H1 (cell line): ENCODE measurements at regions not wholly inside any gene's neighbourhood (a gene's known extent, or its start where the extent isn't known, plus 50 kb on each side); places are given as distances from the start of the nearest gene placed in this dataset.

Experiments used
- CTCF ChIA-PET: fragments of 300-600 bp; sonication (Branson Sonifier 250); formaldehyde crosslinking; loops from one replicate; lab custom pipeline; 2021; ENCODE audit not compliant: partially characterized antibody; lab: Charles Lee
- POLR2A ChIA-PET: fragments of 300-600 bp; sonication (Branson Sonifier 250); formaldehyde crosslinking; loops from one replicate; lab custom pipeline; 2021; ENCODE audit warnings: inconsistent platforms; ENCODE audit not compliant: partially characterized antibody; lab: Charles Lee
- DNase-seq, 2 experiments: peaks; one replicate each; pipeline versions ENCODE4 v3.0.0 to v3.0.0-alpha.2; 2010 to 2022; ENCODE audit warnings: low spot score in 2 of 2, low read depth in 1 of 2, mixed read lengths in 1 of 2
- FAIRE-seq: peaks from 2 replicates; lab custom pipeline; 2011; peaks lifted over from hg19 to GRCh38; lab: Jason Lieb, UNC
- H2AFZ ChIP-seq: 2 replicates; pipeline ENCODE4 v1.8.1; 2012; ENCODE audit warnings: low read length, inconsistent platforms
- H2AK5ac ChIP-seq: 2 replicates; pipeline ENCODE4 v1.6.1; 2013; ENCODE audit warnings: low read depth, low read length
- H2BK120ac ChIP-seq: replicated peaks from 2 replicates; pipeline ENCODE3; 2013; ENCODE audit warnings: low read depth, low read length, inconsistent platforms
- H2BK12ac ChIP-seq: 2 replicates; pipeline ENCODE4 v1.6.1; 2013; ENCODE audit warnings: low read depth, low read length
- H2BK15ac ChIP-seq: 2 replicates; pipeline ENCODE4 v1.6.1; 2013; ENCODE audit warnings: low read length
- H2BK20ac ChIP-seq: 2 replicates; pipeline ENCODE4 v1.6.1; 2013; ENCODE audit warnings: low read length
- H2BK5ac ChIP-seq: 2 replicates; pipeline ENCODE4 v1.6.1; 2013; ENCODE audit warnings: low read depth, low read length
- H3K14ac ChIP-seq: 2 replicates; pipeline ENCODE4 v1.6.1; 2013; ENCODE audit warnings: inconsistent platforms; ENCODE audit not compliant: insufficient read length
- H3K18ac ChIP-seq: 2 replicates; pipeline ENCODE4 v1.6.1; 2013; ENCODE audit warnings: low read length; ENCODE audit errors: extremely low read depth
- H3K23ac ChIP-seq: 2 replicates; pipeline ENCODE4 v1.6.1; 2013; ENCODE audit warnings: inconsistent platforms; ENCODE audit not compliant: insufficient read length
- H3K23me2 ChIP-seq: 2 replicates; pipeline ENCODE4 v1.6.1; 2013; ENCODE audit warnings: low read depth, low read length
- H3K27ac ChIP-seq: 2 replicates; pipeline ENCODE4 v1.6.1; 2011; ENCODE audit warnings: low read depth, low read length, inconsistent platforms
- H3K27me3 ChIP-seq, 4 experiments: replicated peaks in 1 of 4; 1 replicate in 1 of 4; 2 replicates in 3 of 4; pipeline versions ENCODE4 v1.6.1 to v1.8.1; 2011 to 2013; ENCODE audit warnings: low read length in 3 of 4, mild to moderate bottlenecking in 3 of 4, inconsistent platforms in 2 of 4, mixed read lengths in 2 of 4, moderate library complexity in 1 of 4; ENCODE audit not compliant: control insufficient read depth in 3 of 4, insufficient read depth in 3 of 4; ENCODE audit errors: extremely low read depth in 1 of 4
- H3K36me3 ChIP-seq, 4 experiments: 2 replicates each; pipeline versions ENCODE4 v1.6.1 to v1.8.1; 2011 to 2013; ENCODE audit warnings: mild to moderate bottlenecking in 4 of 4, low read length in 3 of 4, moderate library complexity in 2 of 4, control low read depth in 1 of 4, inconsistent platforms in 1 of 4; ENCODE audit not compliant: insufficient read depth in 4 of 4, control insufficient read depth in 2 of 4
- H3K4ac ChIP-seq: replicated peaks from 2 replicates; pipeline ENCODE3; 2013; ENCODE audit warnings: low read length, low read depth, mixed read lengths, inconsistent platforms; ENCODE audit not compliant: insufficient read length
- H3K4me1 ChIP-seq, 4 experiments: replicated peaks in 1 of 4; 1 replicate in 1 of 4; 2 replicates in 3 of 4; pipeline versions ENCODE4 v1.6.1 to v1.8.1; 2011 to 2013; ENCODE audit warnings: low read length in 3 of 4, inconsistent platforms in 2 of 4, mixed read lengths in 1 of 4; ENCODE audit not compliant: insufficient read depth in 4 of 4, control insufficient read depth in 3 of 4
- H3K4me2 ChIP-seq, 2 experiments: 2 replicates each; pipeline versions ENCODE4 v1.6.1 to v1.8.1; 2011 to 2013; ENCODE audit warnings: low read depth in 2 of 2, low read length in 2 of 2, control low read depth in 1 of 2, inconsistent platforms in 1 of 2, mild to moderate bottlenecking in 1 of 2; ENCODE audit not compliant: insufficient read depth in 1 of 2
- H3K4me3 ChIP-seq, 4 experiments: fragments of 200-600, 300-600 bp in 1 of 4; sonication (generic), shearing (Covaris generic), sonication (Bioruptor Twin) in 1 of 4; 2 replicates each; pipeline versions ENCODE4 v1.5.1 to v1.8.1; 2011 to 2016; ENCODE audit warnings: low read length in 4 of 4, low read depth in 3 of 4, control low read depth in 2 of 4, inconsistent platforms in 2 of 4, mild to moderate bottlenecking in 2 of 4, mixed read lengths in 1 of 4, moderate library complexity in 1 of 4; ENCODE audit not compliant: insufficient read depth in 2 of 4; ENCODE audit errors: extremely low read depth in 1 of 4
- H3K56ac ChIP-seq: replicated peaks from 2 replicates; pipeline ENCODE3; 2013; ENCODE audit warnings: low read depth, mild to moderate bottlenecking, mixed read lengths, low read length, inconsistent platforms; ENCODE audit not compliant: insufficient read length
- H3K79me1 ChIP-seq: 2 replicates; pipeline ENCODE4 v1.6.1; 2013; ENCODE audit warnings: low read depth, low read length, control low read depth
- H3K79me2 ChIP-seq, 2 experiments: 2 replicates each; pipeline versions ENCODE4 v1.6.1 to v1.8.1; 2012 to 2013; ENCODE audit warnings: low read length in 2 of 2, mild to moderate bottlenecking in 2 of 2, inconsistent platforms in 1 of 2; ENCODE audit not compliant: insufficient read depth in 2 of 2, control insufficient read depth in 1 of 2
- H3K9ac ChIP-seq, 4 experiments: replicated peaks in 1 of 4; 1 replicate in 1 of 4; 2 replicates in 3 of 4; pipeline versions ENCODE4 v1.6.1 to v1.8.1; 2011 to 2013; ENCODE audit warnings: low read depth in 3 of 4, low read length in 3 of 4, control low read depth in 2 of 4, mild to moderate bottlenecking in 2 of 4, moderate library complexity in 2 of 4, inconsistent platforms in 1 of 4; ENCODE audit errors: extremely low read depth in 1 of 4
- H3K9me3 ChIP-seq, 2 experiments: 2 replicates each; pipeline versions ENCODE4 v1.6.1 to v1.8.1; 2012 to 2013; ENCODE audit warnings: mild to moderate bottlenecking in 2 of 2, moderate library complexity in 2 of 2, control low read depth in 1 of 2, inconsistent platforms in 1 of 2, low read depth in 1 of 2, low read length in 1 of 2, mixed read lengths in 1 of 2; ENCODE audit not compliant: insufficient read depth in 2 of 2
- H4K20me1 ChIP-seq, 2 experiments: replicated peaks in 1 of 2; 2 replicates each; pipeline versions ENCODE3 to v1.8.1; 2011 to 2013; ENCODE audit warnings: inconsistent platforms in 2 of 2, low read length in 2 of 2, mild to moderate bottlenecking in 1 of 2; ENCODE audit not compliant: insufficient read depth in 2 of 2, control insufficient read depth in 1 of 2
- H4K5ac ChIP-seq: 2 replicates; pipeline ENCODE4 v1.6.1; 2013; ENCODE audit warnings: low read length, low read depth, mixed read lengths, inconsistent platforms; ENCODE audit not compliant: insufficient read length
- H4K8ac ChIP-seq: 2 replicates; pipeline ENCODE4 v1.8.0; 2013; ENCODE audit warnings: mild to moderate bottlenecking, moderate library complexity, low read length, inconsistent platforms; ENCODE audit not compliant: insufficient read depth; ENCODE audit errors: extremely low read depth
- H4K91ac ChIP-seq: replicated peaks from 2 replicates; pipeline ENCODE3; 2013; ENCODE audit warnings: low read length, mixed read lengths, inconsistent platforms; ENCODE audit not compliant: insufficient read length
- CHD2 ChIP-seq: IDR thresholded peaks from 2 replicates; pipeline ENCODE4 v1.6.1; 2012; ENCODE audit warnings: low read length, improper control_type of control experiment
- WGBS, 2 experiments: shearing (Covaris generic) in 1 of 2; methylation state at CpG; one replicate each; pipeline versions ENCODE4 v1.1.6 to v1.1.7; 2013 to 2015; ENCODE audit warnings: low lambda C conversion rate in 2 of 2, mixed read lengths in 2 of 2, inconsistent platforms in 1 of 2, low coverage in 1 of 2, missing lambda C conversion rate in 1 of 2; ENCODE audit not compliant: insufficient replicate concordance in 2 of 2, insufficient coverage in 1 of 2, insufficient read length in 1 of 2; ENCODE audit errors: extremely low coverage in 1 of 2, missing lambda C conversion rate in 1 of 2; 5-methylcytosine and 5-hydroxymethylcytosine counted together

DNA sequence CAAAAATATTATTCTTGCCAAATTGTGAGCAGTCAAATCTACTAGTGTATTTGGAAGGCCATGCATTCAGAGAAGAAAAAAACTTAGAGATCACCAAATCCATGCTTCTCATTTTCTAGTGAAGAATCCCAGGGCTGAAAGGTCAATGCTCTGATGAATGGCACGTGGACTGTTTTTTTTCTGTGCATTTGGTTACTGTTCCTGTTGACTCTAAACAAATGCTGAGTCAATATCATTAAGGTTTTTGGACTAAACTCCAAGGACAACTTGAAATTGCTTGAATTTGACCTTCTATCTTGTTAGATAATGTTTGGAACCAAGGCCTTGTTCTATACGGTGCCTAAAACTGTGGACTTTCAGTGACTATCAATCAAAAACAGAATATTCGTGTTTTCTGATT lies 142.2 kb downstream of the OSTF1 start:
- no peak overlapping the region for H4K5ac ChIP-seq
- no peak overlapping the region for H2BK5ac ChIP-seq
- H3K56ac ChIP-seq, result no peak overlapping the region
- no peak overlapping the region for H3K4me2 ChIP-seq
- H2BK20ac ChIP-seq, result no peak overlapping the region
- no peak overlapping the region for H2BK120ac ChIP-seq
- H3K18ac ChIP-seq, result no peak overlapping the region
- no peak overlapping the region for H4K91ac ChIP-seq
- CTCF ChIA-PET, result interaction anchor here (0.5 to 2.8 kb wide), 5 partner anchors 8 to 1148 kb away, joined by 3 to 16 read pairs (median 5); no protein-coding TSS in a partner anchor
- POLR2A ChIA-PET, result no interaction called here
- H3K4me1 ChIP-seq, result no peaks in the 10 kb centered on the region
- no peak overlapping the region for H3K14ac ChIP-seq
- H2AFZ ChIP-seq, result no peak overlapping the region
- H4K20me1 ChIP-seq, result no peaks in the 10 kb centered on the region
- H4K8ac ChIP-seq, result no peak overlapping the region
- H3K23me2 ChIP-seq, result no peaks in the 10 kb centered on the region
- no peaks in the 10 kb centered on the region for H3K27me3 ChIP-seq
- no peak overlapping the region for H3K23ac ChIP-seq
- H3K4me3 ChIP-seq, result no peak overlapping the region
- H3K36me3 ChIP-seq, result no peaks in the 10 kb centered on the region; a peak in 1 of 8 replicates
- DNase-seq, result no peak
- H3K79me2 ChIP-seq, result no peaks in the 10 kb centered on the region
- H3K9ac ChIP-seq, result no peak overlapping the region
- H3K9me3 ChIP-seq, result peaks cover 14 to 23% of the 10 kb centered on the region in 2 experiments; a peak in 3 of 4 replicates
- H3K27ac ChIP-seq, result no peak overlapping the region
- H3K4ac ChIP-seq, result no peak overlapping the region
- 95% methylated on average over 3 of the region's 3 CpGs; no CpG with 5 or more reads in 1 of the 2 experiments for WGBS, 2 experiments
- no peak overlapping the region for H2AK5ac ChIP-seq
- no peak overlapping the region for H2BK12ac ChIP-seq
- H3K79me1 ChIP-seq, result no peaks in the 10 kb centered on the region
- FAIRE-seq, result no peak
- H2BK15ac ChIP-seq, result no peak overlapping the region
- TF ChIP-seq CHD2, result no peak
